ENCODE measurements at regions not wholly inside any gene's neighbourhood (a gene's known extent, or its start where the extent isn't known, plus 50 kb on each side); places are given as distances from the start of the nearest gene placed in this dataset.

GRCh38 chr12:13503094-13503835 is 306.7 kb downstream of the EMP1 start:
- DNase-seq (ENCODE audit: low read depth), result no peak

- DNase-seq (ENCODE audit: low read depth), result no peak
Observed at GRCh38 chr12:13499008-13499407, 302.5 kb downstream of the EMP1 start.

- no peak for DNase-seq (ENCODE audit: low read depth)
Observed at GRCh38 chr12:13496111-13496510, 299.6 kb downstream of the EMP1 start.

- DNase-seq (ENCODE audit: low read depth), result no peak
Observed at GRCh38 chr12:13489246-13489645, 292.7 kb downstream of the EMP1 start.

GRCh38 chr12:13487326-13487725 is 290.8 kb downstream of the EMP1 start:
- no peak for DNase-seq (ENCODE audit: low read depth)

- DNase-seq (ENCODE audit: low read depth), result no peak
Observed at GRCh38 chr12:13486794-13487193, 290.3 kb downstream of the EMP1 start.

DNA sequence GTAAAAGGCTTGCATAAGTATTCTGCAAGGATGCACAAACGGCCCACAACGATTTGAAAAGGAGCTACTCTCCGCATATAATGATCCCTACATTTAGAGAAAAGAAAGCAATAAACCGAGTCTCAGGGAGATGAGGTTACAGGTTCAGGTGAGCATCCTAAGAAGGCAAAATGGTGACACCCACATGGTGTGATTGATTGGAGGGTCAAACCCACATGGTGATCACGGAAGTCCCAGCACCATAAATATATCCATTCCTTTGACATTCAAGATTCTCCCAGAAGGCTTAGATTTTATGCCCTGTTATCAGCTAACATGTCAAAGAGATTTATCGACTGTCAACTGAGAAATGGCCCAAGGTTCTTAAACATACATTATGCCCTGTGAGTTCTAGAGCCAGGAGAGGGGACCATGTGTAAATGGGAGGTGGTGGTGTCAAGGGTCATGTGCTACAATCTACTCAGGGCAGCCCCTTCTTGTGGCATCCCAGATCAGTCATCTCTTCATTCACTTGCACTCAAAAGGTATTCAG is 282.2 kb downstream of the EMP1 start:
- no peak for DNase-seq (ENCODE audit: low read depth)

- DNase-seq (ENCODE audit: low read depth), result no peak
Observed at GRCh38 chr12:13474381-13474780, 277.9 kb downstream of the EMP1 start.

- DNase-seq (ENCODE audit: low read depth), result no peak
Observed at GRCh38 chr12:13472690-13473089, 276.2 kb downstream of the EMP1 start.

- no peak for DNase-seq (ENCODE audit: low read depth)
Observed at GRCh38 chr12:13471471-13471870, 274.9 kb downstream of the EMP1 start.

DNA sequence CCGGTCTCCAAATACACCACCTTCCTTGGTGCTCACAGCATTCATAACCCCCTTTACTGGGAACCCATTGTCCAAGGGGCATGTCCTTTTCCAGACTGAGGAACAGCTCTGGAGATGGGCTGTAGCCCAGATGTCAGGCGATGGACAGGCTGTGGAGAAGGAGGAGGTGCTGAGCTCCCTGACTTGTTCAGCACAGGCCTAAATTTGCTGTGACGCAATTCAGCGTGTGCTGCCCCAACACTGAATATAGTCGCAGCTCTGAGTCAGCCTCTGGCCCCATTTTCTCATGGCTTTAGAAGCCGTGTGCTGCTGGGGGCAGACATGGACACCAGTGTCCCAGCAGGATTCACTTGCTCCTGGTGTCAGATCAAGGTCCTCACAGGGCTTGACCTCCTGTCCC is 269.1 kb downstream of the EMP1 start:
- no peak for DNase-seq (ENCODE audit: low read depth)

GRCh38 chr12:13463189-13463588 is 266.7 kb downstream of the EMP1 start:
- DNase-seq (ENCODE audit: low read depth), result no peak

GRCh38 chr12:13462450-13462849 is 265.9 kb downstream of the EMP1 start:
- DNase-seq (ENCODE audit: low read depth), result no peak

DNA sequence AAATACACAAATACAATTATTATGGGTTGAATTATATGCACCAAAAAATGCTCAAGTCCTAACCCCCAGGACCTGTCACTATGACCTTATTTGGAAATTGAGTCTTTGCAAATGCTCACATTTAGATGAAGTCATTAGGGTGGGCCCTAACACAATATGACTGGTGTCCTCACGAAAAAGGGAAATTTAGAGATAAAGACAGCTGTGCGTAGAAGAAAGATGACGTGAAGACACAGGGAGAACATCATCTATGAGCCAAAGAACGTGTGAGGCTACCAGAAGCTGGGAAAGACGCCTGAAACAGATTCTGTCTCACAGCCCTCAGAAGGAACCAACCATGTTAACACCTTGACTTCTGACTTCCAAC is 259.2 kb downstream of the EMP1 start:
- no peak for DNase-seq (ENCODE audit: low read depth)

DNA sequence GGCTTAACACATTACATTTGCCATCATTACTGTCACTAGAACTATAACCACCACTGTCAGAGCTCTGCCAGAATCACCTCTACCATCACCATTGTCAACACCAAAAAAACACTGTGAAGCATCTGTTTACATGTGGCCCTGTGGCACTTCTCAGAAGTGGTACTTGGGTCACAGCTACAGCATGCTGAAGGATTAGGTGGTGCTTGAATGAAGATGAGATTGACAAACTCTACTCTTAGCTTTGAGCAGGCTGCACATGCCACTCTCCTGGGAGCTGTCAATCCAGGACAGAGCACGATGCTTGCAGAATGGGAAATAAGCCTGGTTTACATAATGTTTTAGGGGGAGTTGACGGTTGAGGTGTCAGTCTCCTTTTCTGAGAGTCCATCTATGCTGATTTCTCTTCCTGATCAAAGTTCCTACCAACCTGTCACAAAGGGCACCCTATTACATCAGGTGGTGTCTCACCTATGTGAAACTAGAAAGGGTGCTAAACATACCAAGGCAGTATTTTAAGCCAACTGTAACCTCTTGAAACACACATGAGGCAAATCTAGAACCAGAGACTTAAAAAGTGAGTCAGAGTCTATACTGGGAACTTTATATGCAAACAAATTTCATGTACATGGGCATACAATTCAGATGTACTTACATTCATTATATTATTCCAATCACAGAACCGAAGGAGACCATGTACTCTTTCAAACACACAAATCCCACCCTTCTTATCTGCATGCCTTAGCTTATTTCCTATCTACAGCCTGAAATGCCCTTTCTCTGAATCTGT is 258.7 kb downstream of the EMP1 start:
- no peak for DNase-seq (ENCODE audit: low read depth)

- DNase-seq (ENCODE audit: low read depth), result no peak
Observed at GRCh38 chr12:13452955-13453570, 256.5 kb downstream of the EMP1 start.

GRCh38 chr12:13451776-13452175 is 255.2 kb downstream of the EMP1 start:
- DNase-seq (ENCODE audit: low read depth), result no peak

GRCh38 chr12:13450231-13451080 is 253.9 kb downstream of the EMP1 start:
- DNase-seq (ENCODE audit: low read depth), result no peak

DNA sequence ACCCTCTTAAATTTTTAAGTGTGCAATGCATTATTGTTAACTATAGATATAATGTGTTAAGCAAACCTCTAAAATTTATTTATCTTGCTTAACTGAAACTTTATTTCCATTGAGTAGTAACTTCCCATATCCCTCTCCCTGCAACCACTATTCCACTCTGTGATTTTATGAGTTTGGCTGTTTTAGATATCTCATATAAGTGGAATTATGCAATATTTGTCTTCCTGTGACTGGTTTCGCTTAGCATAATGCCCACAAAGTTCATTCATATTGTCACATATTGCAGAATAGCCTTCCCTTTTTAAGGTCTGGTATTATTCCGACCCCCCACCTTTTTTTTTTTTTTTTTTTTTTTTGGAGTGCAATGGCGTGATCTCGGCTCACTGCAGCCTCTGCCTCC is 247.6 kb downstream of the EMP1 start:
- DNase-seq (ENCODE audit: low read depth), result no peak

- no peak for DNase-seq (ENCODE audit: low read depth)
Observed at GRCh38 chr12:13443498-13443897, 247.0 kb downstream of the EMP1 start.

DNA sequence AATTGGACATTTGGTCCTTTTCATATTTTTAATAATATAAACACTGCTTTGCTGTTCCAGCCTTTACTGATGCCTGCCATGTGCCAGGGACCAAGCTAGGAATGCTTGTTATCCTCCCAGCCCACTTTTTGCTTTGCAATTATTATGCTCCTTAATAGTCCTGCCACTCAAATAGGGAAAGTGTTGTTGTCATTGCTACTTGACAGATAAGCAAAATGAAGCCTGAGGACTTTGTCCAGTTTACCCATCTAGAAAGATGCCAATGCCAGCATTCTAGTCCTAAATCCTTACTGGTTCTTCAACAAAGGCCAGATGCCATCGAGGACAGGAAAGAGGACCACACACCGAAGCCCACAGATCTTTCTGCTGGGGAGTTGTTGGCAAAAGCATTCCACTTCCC is 246.5 kb downstream of the EMP1 start:
- no peak for DNase-seq (ENCODE audit: low read depth)

DNA sequence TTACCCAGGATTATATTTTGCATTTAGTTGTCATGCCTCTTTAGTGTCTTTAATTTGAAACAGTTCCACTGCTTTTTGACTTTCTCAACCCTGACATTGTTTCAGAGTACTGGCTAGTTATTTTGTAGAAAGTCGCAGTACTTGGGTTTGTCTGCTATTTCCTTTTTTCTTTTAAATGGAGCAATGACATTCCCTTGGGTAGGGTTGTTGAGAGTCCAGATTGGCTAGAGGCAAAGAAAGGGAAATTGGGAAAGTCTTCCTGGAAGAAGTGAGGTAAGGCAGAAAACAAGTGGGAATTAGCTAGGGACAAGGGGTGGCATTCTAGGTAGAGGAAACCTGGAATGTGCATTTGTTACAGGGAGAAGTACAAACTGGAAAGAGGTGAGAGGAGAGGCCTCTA is 245.9 kb downstream of the EMP1 start:
- no peak for DNase-seq (ENCODE audit: low read depth)
